ENCODE measurements at regions not wholly inside any gene's neighbourhood (a gene's known extent, or its start where the extent isn't known, plus 50 kb on each side); places are given as distances from the start of the nearest gene placed in this dataset.
A peak's percentile ranks its signal among the peaks of the same experiment; 100 is the strongest.

- H3K36me3 Mint-ChIP-seq = no peaks in the 10 kb centered on the region
- DNase-seq (ENCODE audit: low spot score in 2 of 2, unreplicated experiment in 2 of 2) = no peak
- H3K4me3 Mint-ChIP-seq = peak overlapping the region; percentile 46
- no peaks in the 10 kb centered on the region for H3K27me3 Mint-ChIP-seq (ENCODE audit: low read depth)
- TF ChIP-seq, protein P1, sequence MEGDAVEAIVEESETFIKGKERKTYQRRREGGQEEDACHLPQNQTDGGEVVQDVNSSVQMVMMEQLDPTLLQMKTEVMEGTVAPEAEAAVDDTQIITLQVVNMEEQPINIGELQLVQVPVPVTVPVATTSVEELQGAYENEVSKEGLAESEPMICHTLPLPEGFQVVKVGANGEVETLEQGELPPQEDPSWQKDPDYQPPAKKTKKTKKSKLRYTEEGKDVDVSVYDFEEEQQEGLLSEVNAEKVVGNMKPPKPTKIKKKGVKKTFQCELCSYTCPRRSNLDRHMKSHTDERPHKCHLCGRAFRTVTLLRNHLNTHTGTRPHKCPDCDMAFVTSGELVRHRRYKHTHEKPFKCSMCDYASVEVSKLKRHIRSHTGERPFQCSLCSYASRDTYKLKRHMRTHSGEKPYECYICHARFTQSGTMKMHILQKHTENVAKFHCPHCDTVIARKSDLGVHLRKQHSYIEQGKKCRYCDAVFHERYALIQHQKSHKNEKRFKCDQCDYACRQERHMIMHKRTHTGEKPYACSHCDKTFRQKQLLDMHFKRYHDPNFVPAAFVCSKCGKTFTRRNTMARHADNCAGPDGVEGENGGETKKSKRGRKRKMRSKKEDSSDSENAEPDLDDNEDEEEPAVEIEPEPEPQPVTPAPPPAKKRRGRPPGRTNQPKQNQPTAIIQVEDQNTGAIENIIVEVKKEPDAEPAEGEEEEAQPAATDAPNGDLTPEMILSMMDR (IDR thresholded peaks at IDR 0.05; ENCODE audit: unreplicated experiment) = no peak
- peak overlapping the region; percentile 93 for H3K27ac Mint-ChIP-seq
- no peaks in the 10 kb centered on the region for H3K9me3 Mint-ChIP-seq
- H3K4me1 Mint-ChIP-seq = peaks cover 47% of the 10 kb centered on the region
These were observed 57.1 kb upstream of the RPL11 start for GRCh38 chr1:23634518-23634839.

GRCh38 chr1:23632479-23633160 is 59.0 kb upstream of the RPL11 start:
- Mint-ChIP-seq H3K9me3 (no peaks in the 10 kb centered on the region), H3K4me3 (no peak overlapping the region)

DNA sequence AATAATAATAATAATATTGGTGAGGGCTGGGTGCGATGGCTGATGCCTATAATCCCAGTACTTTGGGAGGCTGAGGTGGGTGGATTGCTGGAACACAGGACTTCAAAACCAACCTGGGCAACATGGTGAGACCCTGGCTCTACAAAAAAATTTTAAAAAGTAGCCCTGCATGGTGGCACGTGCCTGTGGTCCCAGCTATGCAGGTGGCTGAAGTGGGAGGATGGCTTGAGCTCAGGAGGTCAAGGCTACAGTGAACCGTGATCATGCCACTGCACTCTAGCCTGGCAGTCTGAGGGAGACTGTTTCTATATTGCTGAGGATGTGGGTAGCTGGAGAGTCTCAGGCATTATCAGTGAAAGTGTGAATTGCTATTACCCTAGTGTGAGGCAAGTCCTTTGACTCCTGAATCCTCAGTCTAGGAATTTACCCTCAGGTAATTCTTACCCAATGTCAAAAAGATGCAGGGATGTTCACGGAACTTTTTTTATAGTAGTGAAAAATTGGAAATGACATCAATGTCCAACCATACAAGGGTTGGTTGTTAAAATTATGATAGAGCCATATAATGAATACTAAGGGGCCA is 61.8 kb upstream of the RPL11 start:
- H3K36me3 Mint-ChIP-seq = no peaks in the 10 kb centered on the region
- H3K27me3 Mint-ChIP-seq (ENCODE audit: low read depth) = no peaks in the 10 kb centered on the region
- no peaks in the 10 kb centered on the region for H3K9me3 Mint-ChIP-seq
- no peak for DNase-seq (ENCODE audit: low spot score in 2 of 2, unreplicated experiment in 2 of 2)
- TF ChIP-seq, protein P1 (IDR thresholded peaks at IDR 0.05; ENCODE audit: unreplicated experiment) = no peak
- no peak overlapping the region for H3K27ac Mint-ChIP-seq
- H3K4me3 Mint-ChIP-seq = no peak overlapping the region
- H3K4me1 Mint-ChIP-seq = peaks cover 25% of the 10 kb centered on the region

More at GRCh38 chr1:23632479-23633160, 59.0 kb upstream of the RPL11 start:
- Mint-ChIP-seq H3K27ac (no peak overlapping the region), H3K36me3 (no peaks in the 10 kb centered on the region), H3K27me3 (ENCODE audit: low read depth) (no peaks in the 10 kb centered on the region), H3K4me1 (peaks cover 36% of the 10 kb centered on the region)
- DNase-seq (ENCODE audit: low spot score in 2 of 2, unreplicated experiment in 2 of 2) = no peak
- TF ChIP-seq, protein P1 (IDR thresholded peaks at IDR 0.05; ENCODE audit: unreplicated experiment) = no peak

DNA sequence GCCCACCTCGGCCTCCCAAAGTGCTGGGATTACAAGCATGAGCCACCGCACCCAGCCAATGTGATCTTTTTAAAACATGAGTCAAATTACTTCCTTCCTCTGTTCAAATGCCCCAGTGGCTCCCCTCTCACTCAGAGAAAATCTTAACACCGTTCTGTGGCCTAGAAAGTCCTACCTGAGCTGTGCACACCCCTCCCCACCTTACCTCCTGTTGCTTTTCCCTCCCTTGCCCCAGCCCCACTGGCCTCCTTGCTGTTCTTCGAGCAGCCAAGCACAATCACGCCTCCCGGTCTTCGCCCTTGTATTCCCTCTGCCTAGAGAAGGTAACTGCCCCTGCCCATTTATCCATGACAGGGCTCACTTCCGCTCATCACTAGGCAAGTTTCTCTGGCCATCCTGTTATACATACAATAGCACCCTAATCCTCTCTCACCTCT is 62.6 kb upstream of the RPL11 start:
- Mint-ChIP-seq H3K9me3 (no peaks in the 10 kb centered on the region), H3K27ac (peak overlapping the region; percentile 31), H3K36me3 (no peaks in the 10 kb centered on the region), H3K27me3 (ENCODE audit: low read depth) (no peaks in the 10 kb centered on the region), H3K4me1 (peaks cover 17% of the 10 kb centered on the region), H3K4me3 (no peak overlapping the region)
- TF ChIP-seq, protein P1 (IDR thresholded peaks at IDR 0.05; ENCODE audit: unreplicated experiment) = no peak
- DNase-seq (ENCODE audit: low spot score in 2 of 2, unreplicated experiment in 2 of 2) = no peak

GRCh38 chr1:23627069-23627735 is 64.4 kb upstream of the RPL11 start:
- no peaks in the 10 kb centered on the region for H3K9me3 Mint-ChIP-seq
- H3K4me3 Mint-ChIP-seq = no peak overlapping the region
- peak overlapping the region; percentile 64 for H3K27ac Mint-ChIP-seq
- H3K27me3 Mint-ChIP-seq (ENCODE audit: low read depth) = no peaks in the 10 kb centered on the region
- TF ChIP-seq, protein P1 (IDR thresholded peaks at IDR 0.05; ENCODE audit: unreplicated experiment) = no peak
- H3K36me3 Mint-ChIP-seq = no peaks in the 10 kb centered on the region
- peaks cover 17% of the 10 kb centered on the region for H3K4me1 Mint-ChIP-seq
- no peak for DNase-seq (ENCODE audit: low spot score in 2 of 2, unreplicated experiment in 2 of 2)
